ENCODE measurements at regions not wholly inside any gene's neighbourhood (a gene's known extent, or its start where the extent isn't known, plus 50 kb on each side); places are given as distances from the start of the nearest gene placed in this dataset.

GRCh38 chr2:129165006-129165405 lies 814.5 kb upstream of the RAB6C start:
- Histone ChIP-seq H2AFZ (ENCODE audit: low read depth, low read length) (no peak overlapping the region), H3K79me2 (ENCODE audit: control insufficient read depth, insufficient read depth, low read length) (no peaks in the 10 kb centered on the region), H3K4me3 (no peak overlapping the region), H3K4me1 (replicated peaks in 1 of 2; ENCODE audit: control insufficient read depth in 2 of 2, insufficient read depth in 2 of 2, low read length in 2 of 2) (no peaks in the 10 kb centered on the region), H3K36me3 (ENCODE audit: control insufficient read depth, insufficient read depth, low read length) (no peaks in the 10 kb centered on the region), H3K27ac (ENCODE audit: extremely low read depth, low read depth, low read length) (no peak overlapping the region), H3K9me3 (replicated peaks; ENCODE audit: control insufficient read depth, insufficient read depth, low read depth, low read length) (no peaks in the 10 kb centered on the region), H3K9ac (ENCODE audit: insufficient read depth in 1 of 2, low read depth in 2 of 2, low read length in 2 of 2) (no peak overlapping the region), H3K4me2 (ENCODE audit: insufficient read depth, low read length) (no peak overlapping the region), H3K27me3 (ENCODE audit: control insufficient read depth in 2 of 2, insufficient read depth in 2 of 2, low read length in 2 of 2) (no peaks in the 10 kb centered on the region), H3K9me1 (ENCODE audit: control insufficient read depth, insufficient read depth, low read length) (no peaks in the 10 kb centered on the region), H4K20me1 (replicated peaks; ENCODE audit: control insufficient read depth, insufficient read depth, low read length) (no peaks in the 10 kb centered on the region)
- ATAC-seq (no peak), FAIRE-seq (no peak), DNase-seq (ENCODE audit: extremely low read depth in 1 of 4, low spot score in 3 of 4) (no peak)
- in situ Hi-C loops (cut with MboI) = no loop called here
- ChIA-PET CTCF (ENCODE audit: low intra/inter-chr PET ratio) (no interaction called here), POLR2A (no interaction called here)
- intact Hi-C loops (cut with micrococcal nuclease) = no loop called here
- no peak for TF ChIP-seq ZNF274 (IDR thresholded peaks at IDR 0.05; ENCODE audit: borderline replicate concordance, low read depth, low read length)
- no peak for TF ChIP-seq ZEB2 (IDR thresholded peaks at IDR 0.05)
- TF ChIP-seq PHF20 (IDR thresholded peaks at IDR 0.05; ENCODE audit: partially characterized antibody) = no peak
- no peak for TF ChIP-seq ETV5 (CRISPR knock-in tag; IDR thresholded peaks at IDR 0.05; ENCODE audit: low read depth)
- TF ChIP-seq RFX7 (CRISPR knock-in tag; IDR thresholded peaks at IDR 0.05) = no peak
- no peak for TF ChIP-seq E2F8 (IDR thresholded peaks at IDR 0.05; ENCODE audit: low read depth, partially characterized antibody)
- TF ChIP-seq CHD2 (IDR thresholded peaks at IDR 0.05; ENCODE audit: low read depth, low read length) = no peak
- TF ChIP-seq BHLHE40 (IDR thresholded peaks at IDR 0.05; ENCODE audit: low read length) = no peak
- no peak for TF ChIP-seq ARID3B (CRISPR knock-in tag; IDR thresholded peaks at IDR 0.05; ENCODE audit: borderline replicate concordance)
- no peak for TF ChIP-seq BRF2 (IDR thresholded peaks at IDR 0.05; ENCODE audit: borderline replicate concordance, insufficient read depth, insufficient read length)
- TF ChIP-seq MEF2A (IDR thresholded peaks at IDR 0.05; ENCODE audit: control insufficient read depth, low read depth, low read length) = no peak
- BruUV-seq (replicated peaks) = no TSS peak
